ENCODE measurements at regions not wholly inside any gene's neighbourhood (a gene's known extent, or its start where the extent isn't known, plus 50 kb on each side); places are given as distances from the start of the nearest gene placed in this dataset.
A peak's percentile ranks its signal among the peaks of the same experiment; 100 is the strongest.

GRCh38 chr1:10848109-10848684, 51.8 kb upstream of the CASZ1 start:
- DNase-seq (ENCODE audit: low read depth) = no peak

GRCh38 chr1:10850026-10850425, 53.6 kb upstream of the CASZ1 start:
- DNase-seq (ENCODE audit: low read depth) = no peak

- DNase-seq (ENCODE audit: low read depth) = no peak
Measured at GRCh38 chr1:10851024-10852013, 54.9 kb upstream of the CASZ1 start.

DNA sequence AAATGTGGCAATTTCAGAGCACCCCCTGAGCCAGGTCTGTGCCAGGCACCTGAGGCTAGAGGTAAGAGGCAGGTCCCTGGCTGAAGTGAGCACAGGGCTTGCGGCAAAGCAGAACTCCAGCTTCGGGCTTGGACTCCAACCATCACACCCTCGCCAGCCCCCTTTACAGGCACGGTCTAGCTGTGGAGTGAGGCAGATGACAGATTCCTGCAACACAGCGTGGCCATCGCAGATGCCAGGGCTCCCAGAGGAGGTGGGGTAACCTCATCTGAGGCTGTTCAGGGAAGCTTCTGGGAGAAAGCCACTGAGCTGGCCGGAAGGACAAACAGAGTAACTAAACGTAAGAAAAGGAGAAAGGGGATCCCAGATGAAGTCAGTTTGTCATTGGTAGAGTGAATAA, 55.6 kb upstream of the CASZ1 start:
- DNase-seq (ENCODE audit: low read depth) = no peak

GRCh38 chr1:10852486-10852885, 56.0 kb upstream of the CASZ1 start:
- no peak for DNase-seq (ENCODE audit: low read depth)

DNA sequence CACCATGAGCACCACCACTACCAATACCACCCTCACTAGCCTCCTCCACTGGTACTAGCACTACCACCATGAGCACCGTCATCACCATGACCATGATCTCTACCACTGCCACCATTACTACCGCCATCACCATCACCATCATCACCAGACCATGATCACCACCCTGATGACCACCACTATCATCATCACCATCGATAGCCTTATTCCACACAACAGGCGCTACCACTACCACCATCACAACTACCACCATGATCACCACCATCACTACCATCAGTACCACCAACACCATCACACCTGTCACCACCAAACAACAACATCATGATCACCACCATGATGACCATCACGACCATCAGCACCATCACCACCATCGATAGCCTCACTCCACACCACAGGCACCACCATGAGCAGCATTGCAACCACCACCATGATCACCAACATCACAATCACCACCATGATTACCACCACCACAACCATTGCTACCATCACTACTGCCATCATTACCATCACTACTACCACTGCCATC, 56.6 kb upstream of the CASZ1 start:
- no peak for DNase-seq (ENCODE audit: low read depth)

DNA sequence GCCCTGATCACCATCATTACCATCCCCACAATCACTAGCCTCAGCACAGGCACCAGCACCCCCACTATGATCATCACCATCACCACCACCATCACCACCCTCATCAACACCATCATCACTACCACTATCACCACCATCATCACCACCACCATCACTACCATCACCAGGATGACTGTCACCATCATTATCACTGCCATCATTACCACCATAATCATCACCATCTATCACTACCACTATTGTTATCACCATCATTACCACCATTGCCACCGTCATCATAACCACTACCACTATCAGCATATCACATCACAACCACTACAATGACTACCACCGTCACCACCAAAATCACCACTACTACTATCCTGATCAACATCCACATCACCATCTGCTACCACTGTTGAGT, 57.3 kb upstream of the CASZ1 start:
- no peak for DNase-seq (ENCODE audit: low read depth)

DNA sequence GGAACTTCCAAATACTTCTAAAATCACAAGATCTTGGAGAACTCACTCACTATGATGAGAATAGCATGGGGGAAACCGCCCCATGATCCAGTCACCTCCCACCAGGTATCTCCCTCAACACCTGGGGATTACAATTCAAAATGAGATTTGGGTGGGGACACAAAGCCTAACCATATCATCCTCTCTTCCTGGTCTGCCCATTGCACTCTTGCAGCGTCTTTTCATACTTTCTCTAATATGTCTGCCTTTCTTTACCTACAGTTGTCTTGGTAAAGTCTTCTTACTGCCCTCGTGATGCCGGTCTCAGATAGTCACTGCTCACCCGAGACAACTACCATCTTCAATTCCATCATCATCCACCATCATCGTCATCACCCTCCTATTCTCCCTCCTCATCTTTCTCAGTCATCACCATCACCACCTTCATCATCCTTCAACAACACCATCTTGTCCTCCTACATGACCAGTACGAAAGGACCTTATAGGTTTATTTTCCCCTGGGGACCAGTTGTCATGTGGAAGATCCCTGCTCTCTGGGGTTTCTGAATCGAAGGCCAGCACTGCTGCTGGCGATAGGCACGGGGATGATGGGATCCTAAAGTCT, 58.5 kb upstream of the CASZ1 start:
- no peak for DNase-seq (ENCODE audit: low read depth)

DNA sequence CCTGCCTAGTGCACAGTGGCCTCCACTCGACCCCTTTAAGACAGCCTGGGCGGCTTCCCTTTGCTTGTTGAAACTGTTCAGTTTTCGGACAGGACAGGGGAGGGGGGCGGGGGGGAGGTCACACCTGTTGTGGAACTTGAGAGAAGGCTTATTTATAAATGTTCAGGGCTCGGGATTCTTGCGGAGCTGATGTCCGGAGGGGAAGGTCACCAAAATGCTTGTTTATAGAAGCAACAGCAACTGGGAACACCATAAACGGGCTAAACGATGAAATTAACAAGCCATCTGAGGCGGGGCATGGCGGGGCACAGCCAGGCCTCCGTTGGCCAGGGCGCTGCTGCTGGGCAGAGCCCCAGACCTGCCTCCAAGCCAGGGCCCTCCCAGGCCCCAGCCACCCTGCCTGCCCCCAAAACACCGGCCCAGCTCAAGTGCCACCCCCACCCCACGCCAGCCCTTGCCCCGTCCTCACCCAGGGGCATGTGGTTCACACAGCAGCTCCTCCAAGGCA, 59.8 kb upstream of the CASZ1 start:
- no peak for DNase-seq (ENCODE audit: low read depth)

- DNase-seq (ENCODE audit: low read depth) = no peak
Measured at GRCh38 chr1:10856863-10857598, 60.6 kb upstream of the CASZ1 start.

DNA sequence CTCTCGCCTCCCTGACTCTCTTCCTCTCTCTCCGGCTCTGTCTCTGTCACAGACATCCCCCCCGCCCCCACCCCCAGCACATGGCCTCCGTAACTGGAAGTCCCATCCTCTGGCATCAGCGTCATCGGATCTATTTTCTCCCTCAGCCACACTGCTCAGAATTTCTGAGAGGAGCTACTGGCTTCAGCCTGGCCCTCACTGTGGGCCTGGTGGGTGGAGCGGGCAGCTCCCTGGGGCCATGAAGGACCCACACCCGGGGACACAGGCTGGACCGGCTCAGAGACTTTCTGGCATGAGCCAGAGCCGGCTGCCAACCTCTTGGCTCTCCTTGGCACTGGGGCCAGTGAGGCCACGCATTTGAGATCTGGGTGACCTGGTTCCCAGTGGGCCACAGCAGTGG, 61.2 kb upstream of the CASZ1 start:
- DNase-seq (ENCODE audit: low read depth) = no peak

GRCh38 chr1:10860218-10860617, 63.8 kb upstream of the CASZ1 start:
- DNase-seq (ENCODE audit: low read depth) = no peak

DNA sequence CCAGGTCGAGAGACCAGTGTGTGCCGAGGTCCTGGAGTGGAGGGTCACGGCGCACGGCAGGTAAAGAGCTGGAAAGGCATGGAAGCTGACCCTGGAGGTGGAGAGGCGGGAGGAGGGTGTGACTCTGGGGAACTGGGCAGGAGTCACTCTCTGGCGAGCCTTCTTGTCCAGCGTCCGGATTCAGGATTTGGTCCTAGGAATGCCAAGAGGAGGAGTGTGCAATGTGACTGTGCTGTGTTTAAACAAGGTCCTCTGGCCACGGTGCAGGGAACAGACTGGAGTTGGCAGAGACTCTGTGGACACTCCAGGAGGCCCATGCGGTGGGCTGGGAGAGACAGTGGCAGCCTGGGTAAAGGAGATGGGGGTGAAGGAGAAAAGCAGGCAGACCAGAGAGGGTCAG, 64.2 kb upstream of the CASZ1 start:
- DNase-seq (ENCODE audit: low read depth) = no peak

DNA sequence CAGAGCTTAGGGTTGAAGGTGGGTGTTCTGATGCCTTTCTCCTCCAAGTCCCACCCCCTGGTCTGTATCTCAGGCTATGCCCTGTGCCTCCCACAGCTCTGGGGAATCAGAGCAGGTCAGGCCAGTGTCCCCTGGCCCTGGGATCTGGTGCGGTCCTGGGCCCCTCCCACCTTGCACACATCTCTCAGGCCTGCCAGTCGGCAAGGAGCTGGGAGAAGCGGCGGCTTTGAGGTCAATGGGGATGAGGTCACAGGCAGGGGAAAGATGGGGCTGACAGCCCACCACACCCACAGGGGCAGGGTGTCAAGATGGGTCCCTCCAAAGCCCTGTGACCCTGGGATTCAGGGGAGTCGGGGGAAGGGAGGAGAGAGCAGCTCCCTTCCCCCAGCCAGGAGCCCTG, 65.4 kb upstream of the CASZ1 start:
- DNase-seq (ENCODE audit: low read depth) = no peak

DNA sequence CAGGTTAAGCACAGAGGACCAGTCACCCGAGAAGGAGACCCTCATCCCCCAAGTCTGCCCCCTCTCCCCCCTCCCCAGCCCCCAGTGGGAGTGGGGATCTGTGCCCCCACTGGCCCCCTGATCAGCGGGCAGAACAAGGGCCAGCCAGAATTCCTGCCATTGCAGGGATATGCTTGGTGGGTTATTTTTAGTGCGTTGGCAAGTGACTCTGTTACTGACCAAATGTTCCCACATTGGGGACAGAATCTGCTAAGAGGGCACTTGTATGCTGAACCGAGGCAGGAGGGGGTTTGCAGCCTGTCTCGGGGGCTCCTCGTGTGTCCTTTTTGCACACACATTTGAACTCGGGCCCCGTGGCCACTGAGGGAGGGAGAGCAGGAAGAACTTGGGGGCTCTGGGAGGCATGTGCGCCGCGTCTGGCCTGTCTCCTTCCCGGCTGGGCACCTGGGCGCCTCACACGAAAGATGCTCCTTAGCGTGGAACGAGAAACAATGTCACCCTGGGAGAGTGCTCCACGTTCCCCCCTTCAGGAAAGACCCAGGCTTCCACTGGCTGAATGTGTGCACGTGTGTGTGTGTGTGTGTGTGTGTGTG, 66.4 kb upstream of the CASZ1 start:
- no peak for DNase-seq (ENCODE audit: low read depth)

DNA sequence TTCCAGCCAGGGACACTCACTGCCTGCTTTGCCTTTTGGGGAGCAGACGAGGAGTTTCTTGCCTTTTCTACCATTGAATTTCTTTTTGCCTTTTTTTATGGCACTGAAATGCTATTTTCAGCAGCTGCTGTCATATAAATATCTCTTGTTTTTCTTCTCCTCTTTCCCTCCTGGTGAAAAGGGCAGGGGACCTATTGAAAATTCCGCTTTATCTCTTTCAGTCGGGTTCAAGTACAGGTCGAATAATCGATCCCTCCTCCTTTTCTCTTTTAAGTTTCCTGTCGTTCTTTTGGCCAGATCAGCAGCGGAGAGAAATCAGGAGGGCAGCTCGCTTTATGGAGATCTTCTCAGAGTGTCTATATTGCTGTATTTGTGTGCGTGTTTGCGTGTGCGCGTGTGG, 67.4 kb upstream of the CASZ1 start:
- no peak for DNase-seq (ENCODE audit: low read depth)

DNA sequence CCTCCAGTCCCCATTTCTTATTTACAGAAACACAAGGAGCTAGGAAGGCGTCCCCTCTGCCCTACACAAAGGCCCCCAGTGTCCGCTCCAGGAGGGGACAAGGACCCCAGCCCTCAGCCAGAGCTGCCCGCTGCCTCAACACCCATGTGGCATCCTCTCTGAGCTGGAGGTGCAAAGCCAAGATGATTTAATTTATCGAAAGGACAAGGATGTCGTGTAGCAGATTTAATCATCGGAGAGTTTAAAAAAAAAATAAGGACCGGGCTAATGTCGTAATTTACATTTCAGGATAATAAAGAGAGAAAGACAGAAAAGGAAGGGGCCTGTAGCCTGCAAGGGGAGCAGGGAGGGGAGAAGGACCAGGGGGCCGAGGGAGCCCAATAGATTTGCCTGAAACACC, 68.3 kb upstream of the CASZ1 start:
- DNase-seq (ENCODE audit: low read depth) = no peak

GRCh38 chr1:10865518-10866320, 69.3 kb upstream of the CASZ1 start:
- DNase-seq (ENCODE audit: low read depth) = no peak

- peak; percentile 7 for DNase-seq (ENCODE audit: low read depth)
Measured at GRCh38 chr1:10866321-10867093, 70.1 kb upstream of the CASZ1 start.

DNA sequence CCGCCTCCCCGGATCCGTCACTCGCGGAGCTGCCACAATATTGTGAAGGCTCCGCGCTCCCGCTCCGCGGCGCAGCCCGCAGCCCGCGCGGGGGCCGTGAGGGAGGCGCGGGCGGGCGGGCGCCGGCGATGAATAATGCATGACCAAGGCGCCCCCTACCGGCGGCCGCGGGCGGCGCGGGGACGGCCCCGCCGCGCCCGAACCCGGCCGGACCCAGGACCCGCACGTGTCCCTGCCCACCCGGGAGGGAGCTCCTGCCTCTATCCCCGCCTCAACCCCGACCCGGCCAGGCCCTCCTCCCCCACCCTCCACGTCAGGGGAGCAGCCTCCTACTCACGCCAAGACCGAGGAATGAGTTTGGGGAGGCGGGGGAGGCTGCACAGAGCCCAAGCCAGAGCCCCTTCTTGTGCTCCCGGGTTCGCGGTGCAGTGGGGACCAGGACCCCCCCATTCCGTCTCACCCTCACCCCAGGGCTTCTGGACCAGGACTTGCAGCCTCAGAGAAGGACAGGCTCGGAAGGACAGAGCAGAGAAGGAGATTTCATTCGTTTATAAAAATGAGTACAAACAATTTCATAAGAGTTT, 70.8 kb upstream of the CASZ1 start:
- DNase-seq (ENCODE audit: low read depth) = peak; percentile 43

Data from stimulated activated CD8-positive, alpha-beta memory T cell treated with anti-CD3 and anti-CD28 coated beads, Interleukin-12 subunit alpha, Interleukin-12 subunit beta, amount 100 ng/mL, for 4 hours (primary cell).